Islet precursor cell (in vitro differentiated cells): ENCODE measurements at regions not wholly inside any gene's neighbourhood (a gene's known extent, or its start where the extent isn't known, plus 50 kb on each side); places are given as distances from the start of the nearest gene placed in this dataset.
"Not testable (repeated sequence)": the region's sequence is repeated elsewhere in the genome, so short reads cannot be mapped to it uniquely, and the experiment has no call there.

ENCODE experiments used
- DNase-seq: peaks from one replicate; pipeline ENCODE4 v3.0.0-alpha.2; 2018

- no peak for DNase-seq
Measured at GRCh38 chr12:46667551-46667950, 158.2 kb downstream of the SLC38A4 start.

GRCh38 chr12:46664761-46665287, 161.0 kb downstream of the SLC38A4 start:
- DNase-seq = no peak

GRCh38 chr12:46663318-46663717, 162.5 kb downstream of the SLC38A4 start:
- DNase-seq = peak; percentile 87

GRCh38 chr12:46661110-46661845, 164.5 kb downstream of the SLC38A4 start:
- peak; percentile 76 for DNase-seq

GRCh38 chr12:46660719-46661109, 165.1 kb downstream of the SLC38A4 start:
- DNase-seq = no peak

GRCh38 chr12:46660276-46660675, 165.5 kb downstream of the SLC38A4 start:
- DNase-seq = no peak

- DNase-seq = no peak
Measured at GRCh38 chr12:46659824-46660223, 166.0 kb downstream of the SLC38A4 start.

GRCh38 chr12:46659032-46659650, 166.7 kb downstream of the SLC38A4 start:
- DNase-seq = no peak

GRCh38 chr12:46657453-46658411, 168.1 kb downstream of the SLC38A4 start:
- no peak for DNase-seq

GRCh38 chr12:46655984-46656383, 169.8 kb downstream of the SLC38A4 start:
- not testable (repeated sequence) for DNase-seq

- no peak for DNase-seq
Measured at GRCh38 chr12:46653311-46653710, 172.5 kb downstream of the SLC38A4 start.

GRCh38 chr12:46652692-46653091, 173.1 kb downstream of the SLC38A4 start:
- no peak for DNase-seq

GRCh38 chr12:46650688-46651087, 175.1 kb downstream of the SLC38A4 start:
- no peak for DNase-seq

GRCh38 chr12:46649433-46649832, 176.4 kb downstream of the SLC38A4 start:
- no peak for DNase-seq

GRCh38 chr12:46647034-46647433, 178.8 kb downstream of the SLC38A4 start:
- DNase-seq = no peak

- DNase-seq = not testable (repeated sequence)
Measured at GRCh38 chr12:46641649-46642048, 184.1 kb downstream of the SLC38A4 start.

GRCh38 chr12:46635818-46636217, 190.0 kb downstream of the SLC38A4 start:
- DNase-seq = no peak

GRCh38 chr12:46629331-46630229, 196.2 kb downstream of the SLC38A4 start:
- no peak for DNase-seq

GRCh38 chr12:46628176-46628575, 197.6 kb downstream of the SLC38A4 start:
- DNase-seq = no peak

- no peak for DNase-seq
Measured at GRCh38 chr12:46627686-46628085, 198.1 kb downstream of the SLC38A4 start.

GRCh38 chr12:46619474-46619873, 206.3 kb downstream of the SLC38A4 start:
- not testable (repeated sequence) for DNase-seq

GRCh38 chr12:46617737-46618136, 208.1 kb downstream of the SLC38A4 start:
- DNase-seq = not testable (repeated sequence)
